K562 (cell line): ENCODE measurements at regions not wholly inside any gene's neighbourhood (a gene's known extent, or its start where the extent isn't known, plus 50 kb on each side); places are given as distances from the start of the nearest gene placed in this dataset.
A peak's percentile ranks its signal among the peaks of the same experiment; 100 is the strongest.

Source experiments
- ATAC-seq: fragments of 200-7000 bp; cut with Tn5 transposase; 3 replicates; pipeline ENCODE4 v1.9.1; 2020; ENCODE audit warnings: moderate library complexity
- BruUV-seq: library from RNA; stranded (reverse); fragments of 400-500 nt; replicated peaks from 2 replicates; lab custom pipeline; 2021; lab: Mats Ljungman, UMichigan
- CTCF ChIA-PET: fragments of 300-600 bp; formaldehyde crosslinking; extraction: SDS; loops from one replicate; lab custom pipeline; 2021; ENCODE audit warnings: low intra/inter-chr PET ratio; lab: Yijun Ruan, JAX
- POLR2A ChIA-PET: fragments of 300-600, 350-650 bp; sonication (Branson Sonifier 250); formaldehyde crosslinking; extraction: SDS; loops from one replicate; lab custom pipeline; 2021; ENCODE audit warnings: antibody characterized with exemption, inconsistent platforms; lab: Yijun Ruan, JAX
- DNase-seq, 4 experiments: peaks; one replicate each; pipeline versions ENCODE4 v3.0.0 to v3.0.0-alpha.2; 2011 to 2018; ENCODE audit warnings: low spot score in 3 of 4, mixed read lengths in 3 of 4; ENCODE audit errors: extremely low read depth in 1 of 4
- FAIRE-seq: peaks from 2 replicates; lab custom pipeline; 2011; peaks lifted over from hg19 to GRCh38; lab: Jason Lieb, UNC
- H2AFZ ChIP-seq: 2 replicates; pipeline ENCODE4 v1.6.0; 2011; ENCODE audit warnings: low read depth, low read length, control low read depth, inconsistent platforms
- H3K27ac ChIP-seq: fragments of 200-600 bp; 3 replicates; pipeline ENCODE4 v1.8.0; 2011; ENCODE audit warnings: low read depth, mild to moderate bottlenecking, control low read depth, inconsistent platforms, low read length, moderate library complexity, mixed read lengths; ENCODE audit errors: extremely low read depth
- H3K27me3 ChIP-seq, 2 experiments: fragments of 300-600 bp in 1 of 2; 2 replicates in 1 of 2; 3 replicates in 1 of 2; pipeline versions ENCODE4 v1.6.0 to v1.8.0; 2011; ENCODE audit warnings: inconsistent platforms in 2 of 2, low read length in 2 of 2, mild to moderate bottlenecking in 1 of 2, mixed read lengths in 1 of 2, moderate library complexity in 1 of 2; ENCODE audit not compliant: control insufficient read depth in 2 of 2, insufficient read depth in 2 of 2
- H3K36me3 ChIP-seq: fragments of 300-600 bp; 3 replicates; pipeline ENCODE4 v1.8.0; 2011; ENCODE audit warnings: mild to moderate bottlenecking, low read length, inconsistent platforms; ENCODE audit not compliant: control insufficient read depth, insufficient read depth
- H3K4me1 ChIP-seq, 2 experiments: fragments of 200-600 bp in 1 of 2; replicated peaks in 1 of 2; 2 replicates in 1 of 2; 3 replicates in 1 of 2; pipeline versions ENCODE4 v1.5.1 to v1.8.0; 2011; ENCODE audit warnings: inconsistent platforms in 2 of 2, low read length in 2 of 2, mild to moderate bottlenecking in 1 of 2, mixed read lengths in 1 of 2, moderate library complexity in 1 of 2; ENCODE audit not compliant: control insufficient read depth in 2 of 2, insufficient read depth in 2 of 2
- H3K4me2 ChIP-seq: 2 replicates; pipeline ENCODE4 v1.6.1; 2011; ENCODE audit warnings: low read length, control low read depth, inconsistent platforms, mixed read lengths; ENCODE audit not compliant: insufficient read depth
- H3K4me3 ChIP-seq: fragments of 200-600 bp; sonication (generic), shearing (Covaris generic); 2 replicates; pipeline ENCODE4 v1.5.1; 2016; ENCODE audit warnings: control low read depth, inconsistent platforms
- H3K79me2 ChIP-seq: fragments of 200-600 bp; 3 replicates; pipeline ENCODE4 v1.8.0; 2011; ENCODE audit warnings: low read length, inconsistent platforms; ENCODE audit not compliant: control insufficient read depth, insufficient read depth
- H3K9ac ChIP-seq, 2 experiments: 2 replicates each; pipeline versions ENCODE4 v1.6.0 to v1.6.1; 2011; ENCODE audit warnings: low read depth in 2 of 2, low read length in 2 of 2, control low read depth in 1 of 2, inconsistent platforms in 1 of 2, mild to moderate bottlenecking in 1 of 2, mixed read lengths in 1 of 2; ENCODE audit not compliant: insufficient read depth in 1 of 2
- H3K9me1 ChIP-seq: one replicate; pipeline ENCODE4 v1.6.0; 2011; ENCODE audit warnings: inconsistent platforms, mild to moderate bottlenecking, low read length, moderate library complexity; ENCODE audit not compliant: control insufficient read depth, insufficient read depth
- H3K9me3 ChIP-seq: replicated peaks from 2 replicates; pipeline ENCODE4 v1.5.1; 2011; ENCODE audit warnings: low read depth, low read length, inconsistent platforms; ENCODE audit not compliant: control insufficient read depth, insufficient read depth
- H4K20me1 ChIP-seq: replicated peaks from 2 replicates; pipeline ENCODE4 v1.6.1; 2011; ENCODE audit warnings: low read length, inconsistent platforms, mixed read lengths; ENCODE audit not compliant: control insufficient read depth, insufficient read depth
- ARHGAP35 ChIP-seq: fragments of 450-650 bp; IDR thresholded peaks from 2 replicates; pipeline ENCODE4 v1.6.1; 2018; ENCODE audit not compliant: partially characterized antibody
- BRF1 ChIP-seq: IDR thresholded peaks from 3 replicates; pipeline ENCODE4 v1.6.1; 2011; ENCODE audit warnings: borderline replicate concordance, mild to moderate bottlenecking; ENCODE audit not compliant: insufficient read length; ENCODE audit errors: extremely low read depth
- CTBP1 ChIP-seq: fragments of 450-650 bp; IDR thresholded peaks from 2 replicates; pipeline ENCODE4 v1.6.1; 2016; ENCODE audit warnings: borderline replicate concordance
- FOXK1 ChIP-seq: sonication (generic); formaldehyde crosslinking; IDR thresholded peaks from 2 replicates; pipeline ENCODE4 v1.8.0; 2022; ENCODE audit warnings: missing genetic modification reagents, mild to moderate bottlenecking, borderline replicate concordance
- HCFC1 ChIP-seq: IDR thresholded peaks from 2 replicates; pipeline ENCODE4 v1.6.1; 2012; ENCODE audit warnings: low read depth, low read length, improper control_type of control experiment
- NEUROD1 ChIP-seq: fragments of 150-350 bp; IDR thresholded peaks from 2 replicates; pipeline ENCODE4 v1.6.1; 2014; ENCODE audit warnings: borderline replicate concordance, low read length, low read depth; ENCODE audit not compliant: partially characterized antibody
- PBX2 ChIP-seq, 2 experiments: IDR thresholded peaks in 1 of 2; conservative IDR thresholded peaks in 1 of 2; 2 replicates each; pipeline ENCODE4 v1.6.1; 2016; ENCODE audit warnings: low read depth in 2 of 2, mild to moderate bottlenecking in 1 of 2, missing compliant biosample characterization in 1 of 2, missing genetic modification characterization in 1 of 2, moderate library complexity in 1 of 2
- RBM25 ChIP-seq: fragments of 200-400 bp; formaldehyde crosslinking; IDR thresholded peaks from 2 replicates; pipeline ENCODE4 v1.6.1; 2018; ENCODE audit warnings: low read length, low read depth, moderate library complexity; ENCODE audit not compliant: severe bottlenecking
- RCOR1 ChIP-seq, 2 experiments: IDR thresholded peaks; 2 replicates each; pipeline ENCODE4 v1.6.1; 2012; ENCODE audit warnings: low read depth in 2 of 2, low read length in 2 of 2, borderline replicate concordance in 1 of 2, improper control_type of control experiment in 1 of 2
- RFX1 ChIP-seq: fragments of 450-650 bp; IDR thresholded peaks from 2 replicates; pipeline ENCODE4 v1.6.1; 2016; ENCODE audit warnings: mild to moderate bottlenecking, moderate library complexity
- TCF7 ChIP-seq: sonication (generic); IDR thresholded peaks from 2 replicates; pipeline ENCODE4 v1.6.1; 2016; ENCODE audit warnings: antibody characterized with exemption, borderline replicate concordance
- TFAP4 ChIP-seq: sonication (generic); formaldehyde crosslinking; IDR thresholded peaks from 2 replicates; pipeline ENCODE4 v1.8.0; 2022; ENCODE audit warnings: missing genetic modification reagents, mild to moderate bottlenecking, moderate library complexity, borderline replicate concordance
- WGBS: fragments of 100-300 bp; shearing (Covaris generic); methylation state at CpG from one replicate; pipeline ENCODE4 v1.1.6; 2016; ENCODE audit warnings: low coverage, mixed read lengths; ENCODE audit not compliant: insufficient coverage; ENCODE audit errors: missing lambda C conversion rate; 5-methylcytosine and 5-hydroxymethylcytosine counted together
- in situ Hi-C: fragments of 300-500 bp; cut with MboI; formaldehyde crosslinking; loops from 4 replicates; pipeline ENCODE4 v1.15.0; 2018; ENCODE audit warnings: inconsistent platforms, mixed read lengths
- intact Hi-C: fragments of 100-400 bp; cut with micrococcal nuclease; formaldehyde crosslinking; loops from 2 replicates; pipeline ENCODE4 v1.14.2; 2022

GRCh38 chr14:76937181-76938091 lies 91.1 kb downstream of the IRF2BPL start:
- no TSS peak for BruUV-seq
- no peak for FAIRE-seq

More at GRCh38 chr14:76937181-76938091, 91.1 kb downstream of the IRF2BPL start:
- no peaks in the 10 kb centered on the region for H3K27me3 ChIP-seq
- H4K20me1 ChIP-seq, result no peaks in the 10 kb centered on the region
- H2AFZ ChIP-seq, result no peak overlapping the region
- no peaks in the 10 kb centered on the region for H3K9me1 ChIP-seq
- TF ChIP-seq NEUROD1 (no peak), CTBP1 (peak; percentile 25; the same call in 1 of the 2 replicates), PBX2 (CRISPR knock-in tag; IDR thresholded peaks at IDR 0.05; ENCODE audit: low read depth) (no peak), PBX2 (tag; conservative IDR thresholded peaks at IDR 0.05; ENCODE audit: low read depth) (no peak), ARHGAP35 (no peak), TCF7 (no peak), TFAP4 (CRISPR knock-in tag) (peak; percentile 94), RCOR1 (IDR thresholded peaks at IDR 0.05; ENCODE audit: borderline replicate concordance in 1 of 2, low read depth in 2 of 2, low read length in 2 of 2) (0 out of 4 replicates have a peak, but pooled peaks of 1 of the 2 experiments have one; percentile 11), FOXK1 (CRISPR knock-in tag) (no peak), BRF1 (no peak), HCFC1 (no peak), RFX1 (peak; percentile 71), RBM25 (peak; percentile 49)
- H3K27ac ChIP-seq, result no peak overlapping the region
- ChIA-PET POLR2A (interaction anchor here (0.6 to 0.7 kb wide), 2 partner anchors 125 to 159 kb away, joined by 3 to 6 read pairs; no protein-coding TSS in a partner anchor), CTCF (no interaction called here)
- 22% methylated on average over 8 of the region's 15 CpGs for WGBS
- H3K9ac ChIP-seq, result no peak overlapping the region
- DNase-seq (peak; percentile 28 to 47 (median 34)), ATAC-seq (peak; percentile 65)
- in situ Hi-C loops, result no loop called here
- no peak overlapping the region for H3K4me3 ChIP-seq
- peaks cover 0 to 3% of the 10 kb centered on the region in 2 experiments; a peak in 1 of 5 replicates for H3K4me1 ChIP-seq
- intact Hi-C loops, result no loop called here
- H3K4me2 ChIP-seq, result no peak overlapping the region; the same call in 1 of the 2 replicates
- no peaks in the 10 kb centered on the region for H3K9me3 ChIP-seq
- H3K79me2 ChIP-seq, result no peaks in the 10 kb centered on the region
- no peaks in the 10 kb centered on the region for H3K36me3 ChIP-seq
